HG02759 (cell line): ENCODE measurements at regions not wholly inside any gene's neighbourhood (a gene's known extent, or its start where the extent isn't known, plus 50 kb on each side); places are given as distances from the start of the nearest gene placed in this dataset.

Experiments
- ATAC-seq: cut with Tn5 transposase; IDR thresholded peaks from one replicate; pipeline ENCODE4 v1.9.1; 2021; ENCODE audit warnings: mild to moderate bottlenecking, moderate library complexity; ENCODE audit not compliant: unreplicated experiment

DNA sequence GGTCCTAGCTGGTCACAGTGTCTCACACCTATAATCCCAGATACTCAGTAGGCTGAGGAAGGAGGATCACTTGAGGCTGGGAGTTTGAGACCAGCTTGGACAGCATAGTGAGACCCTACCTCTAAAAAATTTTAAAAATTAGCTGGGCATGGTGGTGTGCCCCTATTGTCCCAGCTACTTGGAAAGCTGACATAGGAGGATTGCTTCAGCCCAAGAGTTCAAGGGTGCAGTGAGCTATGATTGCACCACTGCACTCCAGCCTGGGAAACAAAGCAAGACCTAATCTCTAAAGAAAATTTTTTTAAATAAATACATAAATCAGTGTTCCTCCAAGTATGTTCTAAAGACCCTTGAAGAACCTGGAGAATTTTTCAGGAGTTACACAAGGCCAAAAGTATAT lies 50.6 kb upstream of the GNAO1 start:
- ATAC-seq, result no peak

DNA sequence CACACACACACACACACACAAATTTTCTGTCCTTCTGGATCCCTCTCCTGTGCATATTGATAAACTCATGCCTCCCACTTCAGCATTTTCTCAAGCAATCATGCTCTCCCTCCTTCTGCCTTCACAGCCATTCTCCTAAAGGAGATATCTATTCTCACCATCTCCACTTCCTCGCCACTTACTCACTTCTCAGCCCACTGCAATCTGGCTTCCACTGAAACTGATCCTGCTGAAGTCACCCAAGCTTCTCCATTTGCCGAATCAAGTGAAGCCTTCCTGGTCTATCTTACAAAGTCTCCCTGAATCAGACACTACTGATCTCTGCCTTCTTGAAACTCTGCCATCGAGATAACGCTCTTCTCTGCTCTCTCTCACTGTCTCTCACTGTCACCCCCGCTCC lies 54.0 kb upstream of the GNAO1 start:
- no peak for ATAC-seq

DNA sequence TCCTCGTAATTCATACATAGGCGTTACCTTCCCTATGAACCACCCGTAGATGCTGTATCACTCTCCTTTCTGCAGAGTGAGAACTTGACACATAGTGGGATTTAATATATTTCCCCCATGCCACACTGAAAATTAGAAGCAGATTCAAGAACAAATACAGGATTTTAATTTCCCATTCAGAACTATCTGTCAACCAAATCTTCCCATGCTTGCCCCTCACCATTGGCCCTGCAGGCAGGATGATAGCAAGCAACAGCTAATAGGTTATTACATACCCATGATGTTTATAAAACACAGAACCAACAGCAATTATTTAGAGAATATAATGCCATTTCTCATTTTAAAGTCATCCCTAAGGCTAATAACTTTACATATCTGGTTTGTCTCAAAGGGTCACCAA lies 55.0 kb upstream of the GNAO1 start:
- ATAC-seq, result no peak

DNA sequence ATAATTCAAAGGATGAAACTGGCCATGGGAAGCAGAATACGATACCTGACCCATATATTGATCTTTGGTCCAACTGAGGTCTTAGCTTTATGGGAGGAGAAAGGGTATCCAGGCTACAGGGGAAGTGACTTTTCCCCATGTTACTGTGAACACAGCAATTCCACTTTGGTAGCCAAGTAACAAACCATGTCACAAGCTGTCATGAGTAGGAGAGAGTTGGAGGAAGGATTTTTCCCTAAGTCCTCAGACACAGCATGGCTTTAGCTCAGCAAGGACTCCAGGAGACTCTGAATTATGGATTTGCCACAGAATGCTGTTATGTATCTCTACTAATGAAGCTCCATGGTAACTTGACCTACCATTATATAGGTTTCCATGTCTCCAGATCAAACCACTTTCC lies 56.5 kb upstream of the GNAO1 start:
- ATAC-seq, result no peak

DNA sequence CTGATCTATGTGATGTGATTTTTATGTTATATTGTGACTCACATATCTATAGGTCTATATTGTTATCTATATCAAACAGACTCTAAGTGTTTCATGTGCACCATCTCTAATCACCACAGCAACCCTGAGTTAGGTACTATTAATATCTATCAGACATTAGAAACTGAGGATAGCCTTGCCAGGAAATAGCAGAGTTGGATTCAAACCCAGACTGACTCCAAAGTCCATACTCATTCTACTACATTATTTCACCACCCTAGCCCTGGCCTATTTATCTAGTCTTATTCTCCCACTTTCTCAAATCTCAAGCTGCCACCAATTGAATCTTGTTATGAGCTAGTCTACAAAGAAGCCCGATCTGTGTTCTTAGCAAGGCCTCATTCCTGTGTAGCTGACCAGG lies 65.4 kb upstream of the GNAO1 start:
- ATAC-seq, result no peak

DNA sequence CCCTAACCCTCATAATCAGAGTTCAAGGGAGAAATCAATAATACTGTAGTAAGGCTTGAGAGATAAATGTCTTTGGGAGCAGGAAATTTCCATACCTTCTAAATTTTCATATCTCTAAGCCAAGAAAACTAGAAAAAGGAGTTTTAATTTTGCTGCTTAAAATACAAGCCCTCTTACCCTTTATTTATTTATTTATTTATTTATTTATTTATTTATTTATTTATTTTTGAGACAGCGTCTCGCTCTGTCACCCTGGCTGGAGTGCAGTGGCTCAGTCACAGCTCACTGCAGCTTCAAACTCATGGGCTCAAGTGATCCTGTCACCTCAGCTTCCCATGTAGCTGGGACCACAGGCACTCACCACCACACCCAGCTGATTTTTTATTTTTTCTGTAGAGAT lies 69.0 kb upstream of the GNAO1 start:
- ATAC-seq, result no peak

DNA sequence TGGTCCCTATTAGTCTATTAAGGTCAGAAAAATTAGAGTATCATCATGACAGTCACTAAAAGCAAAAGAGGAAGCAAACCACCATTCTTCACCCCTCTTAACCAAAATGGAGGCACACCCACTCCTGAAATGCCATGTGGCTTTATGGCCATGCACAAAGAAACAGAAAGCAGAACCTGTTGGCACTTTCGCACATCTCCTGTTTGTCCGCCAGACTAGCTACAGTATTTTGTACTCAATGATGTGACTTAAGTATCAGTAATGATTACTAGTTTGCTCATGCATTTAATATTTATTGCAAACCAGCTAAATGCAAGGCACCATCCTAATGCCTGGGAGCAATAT lies 70.2 kb upstream of the GNAO1 start:
- no peak for ATAC-seq

DNA sequence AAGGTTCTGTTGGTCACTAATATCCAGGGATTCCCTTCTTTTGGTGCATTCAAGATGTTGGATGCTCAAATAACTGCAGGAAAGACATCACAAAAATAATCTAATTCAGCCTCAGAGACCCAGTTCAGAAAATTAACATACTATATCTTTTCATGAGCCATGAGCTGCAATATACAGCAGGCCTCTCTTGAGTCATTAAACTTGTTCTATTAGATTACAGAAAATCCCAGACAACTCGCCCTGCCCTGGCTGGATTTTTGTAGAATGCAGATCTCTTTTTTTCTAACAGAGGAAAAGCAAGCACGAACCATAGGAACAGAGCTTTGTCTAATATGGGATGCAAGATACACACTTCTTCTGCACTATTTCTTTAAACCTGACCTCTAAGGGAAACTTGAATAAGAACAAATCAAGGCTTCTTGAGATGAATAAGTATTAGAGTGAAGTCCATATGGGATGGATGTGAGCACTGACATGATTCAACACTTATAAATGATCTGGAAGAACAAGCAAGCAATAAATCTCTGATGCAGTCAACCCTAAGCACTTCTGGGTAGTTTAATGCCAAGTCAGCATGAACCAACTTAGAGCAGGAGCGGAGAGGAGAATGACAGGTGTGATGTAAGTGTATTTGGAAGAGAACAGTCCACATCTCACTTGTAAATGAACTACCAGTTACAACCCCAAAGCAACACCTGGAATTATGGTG lies 70.7 kb upstream of the GNAO1 start:
- no peak for ATAC-seq

DNA sequence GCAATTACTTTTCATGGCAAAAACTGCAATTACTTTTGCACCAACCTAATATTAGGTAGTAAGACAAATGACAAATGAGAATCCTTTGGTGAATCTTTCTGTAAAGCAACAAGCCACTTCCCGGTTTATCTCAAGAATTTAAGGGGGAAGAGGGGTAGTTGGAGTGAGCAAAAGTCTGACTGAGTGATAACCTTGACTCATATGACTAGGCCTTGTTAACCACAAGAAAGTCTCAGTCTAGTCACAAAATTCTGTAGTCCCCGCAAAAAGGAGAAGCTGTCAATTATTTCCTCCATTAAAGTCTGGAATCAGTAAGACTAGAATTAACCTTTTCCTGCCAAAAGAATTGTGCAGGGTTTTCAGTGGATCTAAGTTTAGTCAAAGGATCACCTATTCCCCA lies 72.2 kb upstream of the GNAO1 start:
- ATAC-seq, result peak; percentile 57

DNA sequence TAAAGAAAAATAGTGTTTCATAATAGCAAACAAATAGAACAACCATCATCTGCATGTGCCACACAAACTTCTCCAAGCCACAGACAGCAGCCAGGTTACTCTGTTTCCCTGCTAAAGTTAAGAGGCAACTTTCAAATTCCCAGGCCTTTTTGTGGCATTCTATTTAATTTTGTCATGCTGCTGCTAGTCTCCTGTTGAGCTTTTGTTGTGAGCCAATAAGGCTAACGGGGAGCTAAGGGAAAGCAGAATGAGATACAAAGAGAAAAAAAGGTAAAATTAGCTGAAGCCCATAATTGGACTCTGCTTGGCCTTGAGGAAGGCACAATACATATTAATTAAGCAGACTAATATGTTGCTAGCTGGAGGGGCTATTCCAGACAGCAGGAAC lies 74.7 kb upstream of the GNAO1 start:
- no peak for ATAC-seq

DNA sequence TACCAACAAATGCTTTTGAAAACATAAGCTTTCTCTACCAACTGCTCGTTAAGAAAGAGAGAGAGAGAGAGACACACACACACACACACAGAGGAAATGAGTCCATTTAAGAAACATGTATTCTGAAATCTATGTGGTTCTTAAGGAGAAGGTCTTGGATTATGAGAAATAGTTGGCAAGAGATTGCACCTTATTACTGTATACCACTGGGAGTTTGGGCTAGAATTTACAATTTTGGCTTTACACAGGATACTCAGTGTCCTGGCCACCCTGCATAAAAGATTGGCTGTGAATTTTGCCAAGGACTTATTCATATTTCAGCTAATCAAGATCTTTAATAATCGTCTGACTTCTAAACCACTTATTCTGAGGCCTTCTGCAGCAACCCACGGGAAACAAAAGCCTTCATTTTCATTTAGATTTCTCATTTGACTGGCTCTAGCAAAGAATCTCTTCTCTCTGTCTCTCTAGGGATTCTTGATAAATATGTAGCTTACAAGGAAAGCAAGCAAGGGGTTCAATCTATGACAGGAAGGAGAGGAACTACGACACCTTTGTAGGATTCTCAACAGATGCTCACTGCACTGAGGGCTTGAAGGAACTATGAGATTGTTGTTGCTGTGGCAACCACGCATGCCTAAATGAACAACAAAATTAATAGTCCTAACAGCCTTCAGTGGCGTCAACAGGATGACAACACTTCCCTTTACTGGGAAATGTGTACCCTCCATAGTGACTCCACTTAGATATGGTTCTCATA lies 75.3 kb upstream of the GNAO1 start:
- no peak for ATAC-seq

DNA sequence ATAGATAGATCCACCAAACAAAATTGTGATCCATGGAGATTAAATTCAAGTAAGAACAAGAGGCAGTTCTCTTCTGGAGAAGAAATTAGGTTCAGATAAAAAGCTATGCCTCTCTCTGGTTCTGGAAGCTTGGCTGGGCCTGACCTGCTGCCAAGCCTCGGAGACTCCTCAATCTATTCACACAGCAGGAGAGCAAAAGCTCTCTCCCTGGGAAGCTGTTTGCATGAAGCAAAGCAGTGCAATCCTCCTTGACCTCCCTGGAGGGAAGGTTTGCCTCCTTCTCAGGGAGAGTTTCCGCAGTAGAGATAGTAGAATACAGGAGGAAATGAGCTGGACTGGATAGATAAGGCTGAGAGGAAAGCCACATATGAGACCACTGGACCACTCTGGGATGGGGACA lies 78.1 kb upstream of the GNAO1 start:
- ATAC-seq, result no peak

DNA sequence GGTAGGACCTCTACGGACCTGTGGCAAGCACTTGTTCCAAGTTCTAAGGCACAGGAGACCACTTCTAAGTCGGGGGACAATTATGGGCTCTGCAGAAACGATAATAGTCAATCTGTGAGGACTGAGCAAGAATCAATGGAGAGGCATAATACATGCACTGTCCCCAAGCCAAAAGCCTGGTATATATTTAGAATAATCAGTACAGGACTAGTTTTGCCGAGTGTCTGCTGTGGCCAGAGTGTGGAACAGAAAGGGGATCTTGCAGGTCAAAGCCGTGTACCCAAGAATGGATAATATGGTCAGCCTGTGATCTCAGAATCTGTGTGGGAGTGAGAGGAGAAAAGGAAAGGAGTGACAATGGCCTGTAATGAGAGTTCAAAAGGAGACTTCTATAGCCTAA lies 80.2 kb upstream of the GNAO1 start:
- no peak for ATAC-seq

DNA sequence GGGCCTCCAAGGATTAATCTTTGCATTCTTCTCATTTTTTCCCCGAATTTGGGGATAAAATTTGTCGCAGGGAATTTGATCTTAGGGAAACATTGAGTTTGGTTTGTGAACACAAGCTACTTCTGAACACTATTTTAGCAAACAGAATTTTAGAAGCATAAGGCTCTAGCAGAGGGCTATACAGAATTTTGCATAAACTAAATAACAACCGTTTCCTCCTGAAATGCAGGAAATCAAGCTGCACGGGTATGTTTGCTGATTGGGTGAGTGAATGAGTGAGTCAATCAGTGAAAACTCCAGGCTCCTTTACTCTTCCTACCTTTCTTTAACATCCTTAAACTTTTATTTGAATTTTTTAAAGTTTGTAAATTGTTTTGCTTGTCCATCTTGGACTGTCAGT lies 81.3 kb upstream of the GNAO1 start:
- ATAC-seq, result no peak

DNA sequence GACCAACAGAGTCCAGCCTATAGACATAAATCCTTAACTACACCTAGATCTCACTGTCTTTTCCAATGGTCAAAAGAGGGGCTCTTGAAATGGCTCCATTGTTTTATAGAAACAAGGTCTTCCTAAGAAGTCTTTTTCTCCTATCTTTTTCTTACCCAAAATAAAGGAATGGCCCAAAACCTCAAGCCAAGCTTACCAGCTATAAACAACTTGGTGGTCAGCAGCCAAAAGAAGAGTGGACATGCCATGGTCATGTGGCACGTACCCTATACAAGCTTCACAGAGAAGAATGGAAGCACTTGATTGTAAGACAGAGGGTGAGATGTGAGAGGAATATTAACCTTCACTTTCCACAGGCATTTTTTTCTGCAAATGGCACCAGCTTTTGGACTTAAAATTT lies 82.1 kb upstream of the GNAO1 start:
- ATAC-seq, result no peak

DNA sequence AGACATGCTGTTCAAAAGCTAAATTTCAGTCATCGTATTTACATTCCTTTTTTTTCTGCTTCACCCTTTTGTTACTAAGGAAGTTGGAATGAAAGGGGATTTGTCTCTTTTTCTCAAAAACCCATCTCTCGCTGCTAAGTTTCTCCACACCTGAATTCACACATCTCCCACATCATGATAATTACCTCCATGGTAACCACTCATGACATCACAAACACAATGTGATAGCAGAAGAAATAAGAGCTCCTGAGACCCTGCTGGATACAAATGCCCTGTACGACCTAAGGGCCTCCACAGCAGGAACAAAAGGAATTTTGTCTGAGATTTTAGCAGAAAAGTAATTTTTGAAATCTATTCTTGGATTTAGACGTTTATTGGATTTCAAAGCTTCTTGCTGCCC lies 82.6 kb upstream of the GNAO1 start:
- no peak for ATAC-seq

DNA sequence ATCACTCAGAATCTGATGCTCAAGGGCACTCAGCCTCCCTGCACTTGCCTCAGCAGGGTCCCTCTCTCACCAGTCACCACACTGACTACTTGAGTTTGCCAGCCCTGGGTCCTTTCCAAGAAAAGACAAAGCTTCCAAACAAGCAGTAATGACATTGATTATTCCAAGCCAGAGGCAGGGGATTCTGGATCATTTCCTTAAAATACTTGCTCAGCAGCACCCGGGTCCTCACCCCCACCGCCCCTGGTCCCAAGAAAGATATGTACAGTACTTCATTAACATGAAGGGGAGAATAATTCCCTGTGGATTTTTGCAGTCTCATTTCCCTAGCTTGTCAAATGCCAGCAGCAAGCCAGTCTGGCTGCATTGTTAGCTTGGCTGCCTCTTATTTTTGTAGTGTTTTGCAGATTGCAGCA lies 83.2 kb upstream of the GNAO1 start:
- ATAC-seq, result no peak

DNA sequence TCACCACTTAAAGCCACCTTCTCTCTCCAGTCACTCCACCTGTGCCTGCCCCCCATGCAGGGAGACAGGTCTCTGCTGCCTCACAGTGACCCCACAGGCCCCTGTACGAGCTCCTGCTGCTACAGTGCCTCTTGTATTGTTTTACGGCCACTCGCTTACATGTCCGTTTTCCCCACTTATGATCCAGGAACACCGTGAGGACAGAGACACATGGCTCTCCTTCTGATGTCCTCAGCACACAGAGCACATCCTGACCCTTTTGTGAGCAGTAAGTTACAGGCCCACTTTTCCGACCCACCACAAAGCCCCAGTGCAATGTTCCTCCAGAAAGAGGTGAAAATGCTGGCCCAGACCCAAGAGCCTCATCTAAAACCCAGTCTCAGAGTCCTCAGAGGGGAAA lies 84.8 kb upstream of the GNAO1 start:
- ATAC-seq, result no peak

DNA sequence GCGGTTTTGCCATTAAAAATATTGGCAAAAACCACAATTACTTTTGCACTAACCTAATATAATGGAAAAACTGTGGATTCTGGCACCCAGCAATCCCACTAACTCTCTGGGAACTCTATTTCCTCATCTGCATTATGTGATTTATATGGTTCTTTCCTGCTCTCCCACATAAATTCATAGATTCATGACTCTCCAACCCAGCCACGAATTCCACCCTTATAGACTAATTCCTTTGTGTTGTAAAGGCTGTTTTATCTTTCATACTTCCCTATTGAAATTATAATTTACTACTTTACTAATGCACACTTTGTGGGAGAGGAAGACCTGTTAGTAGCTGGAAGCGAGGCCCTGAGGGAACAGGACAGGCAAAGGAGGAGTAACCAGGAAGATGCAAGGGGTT lies 88.4 kb upstream of the GNAO1 start:
- ATAC-seq, result no peak

DNA sequence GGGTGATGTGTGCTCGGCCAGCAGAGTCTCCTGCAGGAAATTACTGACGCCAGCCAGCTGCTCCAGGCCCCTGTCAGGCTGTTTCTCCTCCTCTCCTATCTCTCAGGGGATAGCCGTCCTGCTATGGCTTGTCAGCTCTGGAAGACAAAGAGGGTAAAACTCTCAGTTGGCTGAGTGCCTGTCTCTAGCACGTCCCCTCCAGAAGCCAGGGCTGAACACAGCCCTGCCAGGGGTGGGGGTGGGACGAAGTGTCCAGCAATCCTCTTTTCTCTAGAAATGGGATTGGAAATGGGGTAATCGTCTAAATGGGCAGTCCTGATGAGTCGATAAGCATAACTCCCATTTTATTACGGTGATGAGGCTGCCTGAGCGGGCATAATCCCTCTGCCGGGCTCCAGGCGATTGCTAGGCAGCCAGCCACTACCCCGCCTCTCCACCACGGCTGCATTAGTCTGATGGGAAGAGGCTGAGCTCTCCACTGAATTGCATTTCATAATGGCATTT lies 89.1 kb upstream of the GNAO1 start:
- no peak for ATAC-seq

DNA sequence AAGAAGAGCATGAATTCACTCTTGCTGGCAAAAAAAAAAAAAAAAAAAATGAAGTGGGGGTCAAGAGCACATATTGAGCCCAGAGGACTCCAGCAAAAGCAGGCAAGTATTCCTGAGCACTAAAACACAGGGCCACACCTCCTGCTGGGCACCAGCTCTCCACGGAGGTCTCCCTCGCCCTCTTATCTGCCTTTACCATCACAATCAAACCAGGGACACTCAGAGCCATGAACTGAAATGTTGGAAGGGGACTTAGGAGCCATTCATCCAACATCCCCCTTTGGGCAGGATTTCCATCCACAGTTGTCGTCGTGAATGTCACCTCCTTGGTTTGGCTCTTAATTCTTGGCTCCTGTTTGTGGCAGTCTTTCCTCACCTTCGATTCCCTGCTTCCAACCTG lies 89.8 kb upstream of the GNAO1 start:
- ATAC-seq, result no peak

DNA sequence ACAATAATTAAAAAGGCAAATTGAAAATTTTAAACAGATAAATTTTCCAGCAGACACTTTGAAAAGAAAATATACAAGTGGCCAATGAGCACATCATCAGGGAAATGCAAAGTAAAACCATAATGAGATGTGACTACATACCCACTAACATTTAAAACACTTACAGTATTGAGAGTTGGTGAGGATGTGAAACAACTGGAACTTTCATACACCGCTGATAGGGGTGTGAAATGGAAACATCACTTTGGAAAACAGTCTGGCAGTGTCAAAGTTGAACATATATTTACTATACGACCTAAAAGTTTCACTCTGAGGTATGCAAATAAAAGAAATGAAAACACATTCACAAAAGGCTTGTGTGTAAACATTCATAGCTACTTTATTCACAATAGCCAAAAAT lies 94.0 kb upstream of the GNAO1 start:
- ATAC-seq, result no peak

DNA sequence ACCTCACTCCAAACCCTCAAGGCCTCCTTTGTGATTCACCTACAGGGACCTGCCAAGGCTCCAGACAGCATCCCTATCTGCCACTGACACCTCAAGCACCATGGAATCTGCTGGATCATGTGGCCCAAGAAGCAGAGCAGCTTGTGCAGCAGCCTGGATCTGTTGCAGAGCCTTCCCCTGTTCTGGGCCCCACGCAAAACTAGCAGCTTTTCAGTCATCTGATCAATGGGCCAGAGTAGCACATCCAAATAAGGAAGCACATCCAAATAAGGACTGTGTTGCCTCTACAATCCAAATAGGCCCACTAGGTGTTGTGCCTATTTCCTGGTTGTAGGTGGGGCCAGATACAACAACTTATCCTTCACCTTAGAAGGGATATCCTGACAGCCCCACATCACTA lies 97.1 kb upstream of the GNAO1 start:
- no peak for ATAC-seq
